ENCODE measurements at regions not wholly inside any gene's neighbourhood (a gene's known extent, or its start where the extent isn't known, plus 50 kb on each side); places are given as distances from the start of the nearest gene placed in this dataset.

- Histone ChIP-seq H3K4me1 (ENCODE audit: control insufficient read depth, insufficient read depth, low read length, unreplicated experiment) (peaks cover 13% of the 10 kb centered on the region), H3K36me3 (ENCODE audit: insufficient read depth, low read length) (no peaks in the 10 kb centered on the region), H3K79me2 (ENCODE audit: control insufficient read depth, insufficient read depth, low read length, unreplicated experiment) (no peaks in the 10 kb centered on the region), H3K27me3 (ENCODE audit: insufficient read depth, low read length) (no peaks in the 10 kb centered on the region), H3K27ac (ENCODE audit: low read depth, low read length) (no peak overlapping the region), H2AFZ (ENCODE audit: low read length, unreplicated experiment) (no peak overlapping the region), H3K4me3 (ENCODE audit: low read depth, low read length) (no peak overlapping the region)
These were observed 191.1 kb upstream of the ADO start for GRCh38 chr10:62613424-62613823.

DNA sequence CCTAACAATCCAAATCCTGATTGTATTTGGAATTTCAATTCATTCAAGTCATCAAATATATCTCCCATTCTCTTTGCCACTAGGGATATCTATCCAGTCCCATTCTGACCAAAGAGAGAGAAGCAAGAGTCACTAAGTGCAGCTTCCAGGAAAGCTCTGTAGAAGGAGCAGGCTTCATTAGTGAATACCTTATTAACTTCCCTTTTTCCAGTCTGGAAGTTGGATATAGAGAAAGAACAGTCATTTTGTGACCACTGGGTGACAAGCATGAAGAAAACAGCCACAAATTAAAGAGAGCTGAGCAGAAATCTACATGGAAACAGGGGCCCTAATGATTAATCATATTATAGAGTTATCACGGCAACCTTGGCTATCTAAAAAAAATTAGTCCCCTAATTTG, 190.7 kb upstream of the ADO start:
- H3K4me3 ChIP-seq (ENCODE audit: low read depth, low read length): no peak overlapping the region

DNA sequence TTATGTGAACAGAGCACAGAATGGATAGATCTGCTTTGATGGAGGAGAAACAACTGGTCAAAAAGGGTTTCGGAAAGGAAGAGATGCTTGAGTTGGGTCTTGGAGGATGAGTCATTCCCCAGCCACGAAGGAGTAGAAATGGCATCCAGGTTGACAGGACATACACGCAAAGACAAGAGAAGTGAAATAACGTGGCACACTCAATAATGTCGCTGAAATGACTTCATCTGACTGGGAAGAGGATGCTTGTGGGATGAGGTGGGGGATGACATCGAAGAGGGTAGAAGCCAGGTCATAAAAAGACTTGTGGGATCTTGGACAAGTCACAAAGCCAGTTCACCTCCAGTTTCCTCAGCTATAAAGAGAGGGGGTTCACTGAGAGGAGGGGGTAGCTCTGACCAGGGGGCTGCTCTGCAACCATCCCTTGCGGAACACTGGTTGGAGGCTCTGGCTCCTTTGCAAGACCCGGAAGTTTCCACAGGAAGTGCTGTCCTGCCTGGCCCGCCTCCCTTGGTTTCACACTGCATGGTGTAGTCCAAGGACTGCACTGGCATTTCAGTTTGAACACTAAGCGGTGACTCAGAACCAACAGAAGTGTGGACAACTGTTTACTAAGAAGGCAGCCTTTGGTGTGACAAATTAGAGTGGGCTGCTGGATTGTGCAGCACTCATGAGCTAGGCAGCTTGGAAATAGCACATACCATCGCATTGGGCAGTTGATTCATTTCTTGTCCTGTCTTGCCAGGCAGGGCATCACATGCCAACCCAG, 189.9 kb upstream of the ADO start:
- peaks cover 23% of the 10 kb centered on the region for H3K4me1 ChIP-seq (ENCODE audit: control insufficient read depth, insufficient read depth, low read length, unreplicated experiment)

More for the DNA sequence above, 190.7 kb upstream of the ADO start:
- no peaks in the 10 kb centered on the region for H3K79me2 ChIP-seq (ENCODE audit: control insufficient read depth, insufficient read depth, low read length, unreplicated experiment)
- H3K27me3 ChIP-seq (ENCODE audit: insufficient read depth, low read length): no peaks in the 10 kb centered on the region
- H3K4me1 ChIP-seq (ENCODE audit: control insufficient read depth, insufficient read depth, low read length, unreplicated experiment): peaks cover 17% of the 10 kb centered on the region
- no peak overlapping the region for H3K27ac ChIP-seq (ENCODE audit: low read depth, low read length)
- no peak overlapping the region for H2AFZ ChIP-seq (ENCODE audit: low read length, unreplicated experiment)
- H3K36me3 ChIP-seq (ENCODE audit: insufficient read depth, low read length): no peaks in the 10 kb centered on the region

GRCh38 chr10:62616885-62617590, 187.5 kb upstream of the ADO start:
- Histone ChIP-seq H3K27me3 (ENCODE audit: insufficient read depth, low read length) (no peaks in the 10 kb centered on the region), H3K4me3 (ENCODE audit: low read depth, low read length) (no peak overlapping the region), H3K27ac (ENCODE audit: low read depth, low read length) (no peak overlapping the region), H2AFZ (ENCODE audit: low read length, unreplicated experiment) (no peak overlapping the region), H3K4me1 (ENCODE audit: control insufficient read depth, insufficient read depth, low read length, unreplicated experiment) (peaks cover 23% of the 10 kb centered on the region), H3K36me3 (ENCODE audit: insufficient read depth, low read length) (no peaks in the 10 kb centered on the region), H3K79me2 (ENCODE audit: control insufficient read depth, insufficient read depth, low read length, unreplicated experiment) (no peaks in the 10 kb centered on the region)

More for the DNA sequence above, 189.9 kb upstream of the ADO start:
- H2AFZ ChIP-seq (ENCODE audit: low read length, unreplicated experiment): no peak overlapping the region
- H3K36me3 ChIP-seq (ENCODE audit: insufficient read depth, low read length): no peaks in the 10 kb centered on the region
- no peak overlapping the region for H3K27ac ChIP-seq (ENCODE audit: low read depth, low read length)
- H3K79me2 ChIP-seq (ENCODE audit: control insufficient read depth, insufficient read depth, low read length, unreplicated experiment): no peaks in the 10 kb centered on the region
- no peaks in the 10 kb centered on the region for H3K27me3 ChIP-seq (ENCODE audit: insufficient read depth, low read length)
- H3K4me3 ChIP-seq (ENCODE audit: low read depth, low read length): no peak overlapping the region

GRCh38 chr10:62617652-62618051, 186.9 kb upstream of the ADO start:
- peaks cover 23% of the 10 kb centered on the region for H3K4me1 ChIP-seq (ENCODE audit: control insufficient read depth, insufficient read depth, low read length, unreplicated experiment)
- no peaks in the 10 kb centered on the region for H3K36me3 ChIP-seq (ENCODE audit: insufficient read depth, low read length)
- H3K79me2 ChIP-seq (ENCODE audit: control insufficient read depth, insufficient read depth, low read length, unreplicated experiment): no peaks in the 10 kb centered on the region
- H2AFZ ChIP-seq (ENCODE audit: low read length, unreplicated experiment): no peak overlapping the region
- no peak overlapping the region for H3K27ac ChIP-seq (ENCODE audit: low read depth, low read length)
- H3K4me3 ChIP-seq (ENCODE audit: low read depth, low read length): no peak overlapping the region
- H3K27me3 ChIP-seq (ENCODE audit: insufficient read depth, low read length): no peaks in the 10 kb centered on the region

DNA sequence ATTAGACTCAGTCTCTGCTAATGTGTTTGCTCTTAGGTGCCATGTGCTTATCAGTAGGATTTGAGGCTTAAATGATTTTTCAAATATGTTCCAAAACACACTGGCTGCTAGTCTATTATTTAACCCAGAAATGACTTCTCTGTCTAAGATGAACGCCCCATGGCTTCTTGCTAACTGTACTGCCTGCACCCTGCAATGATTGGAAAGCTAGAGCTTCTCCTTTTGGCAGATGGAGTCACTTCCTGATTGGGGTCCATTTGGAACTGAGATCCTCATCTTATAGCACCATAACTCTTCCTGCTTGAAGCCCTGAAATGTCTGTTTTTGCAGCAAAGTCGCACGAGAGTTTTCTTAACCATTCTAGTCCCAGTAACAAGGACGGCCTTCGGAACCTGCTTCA, 186.5 kb upstream of the ADO start:
- Histone ChIP-seq H3K79me2 (ENCODE audit: control insufficient read depth, insufficient read depth, low read length, unreplicated experiment) (no peaks in the 10 kb centered on the region), H3K4me1 (ENCODE audit: control insufficient read depth, insufficient read depth, low read length, unreplicated experiment) (peaks cover 23% of the 10 kb centered on the region), H3K27ac (ENCODE audit: low read depth, low read length) (no peak overlapping the region), H3K27me3 (ENCODE audit: insufficient read depth, low read length) (no peaks in the 10 kb centered on the region), H2AFZ (ENCODE audit: low read length, unreplicated experiment) (no peak overlapping the region), H3K36me3 (ENCODE audit: insufficient read depth, low read length) (no peaks in the 10 kb centered on the region), H3K4me3 (ENCODE audit: low read depth, low read length) (no peak overlapping the region)

DNA sequence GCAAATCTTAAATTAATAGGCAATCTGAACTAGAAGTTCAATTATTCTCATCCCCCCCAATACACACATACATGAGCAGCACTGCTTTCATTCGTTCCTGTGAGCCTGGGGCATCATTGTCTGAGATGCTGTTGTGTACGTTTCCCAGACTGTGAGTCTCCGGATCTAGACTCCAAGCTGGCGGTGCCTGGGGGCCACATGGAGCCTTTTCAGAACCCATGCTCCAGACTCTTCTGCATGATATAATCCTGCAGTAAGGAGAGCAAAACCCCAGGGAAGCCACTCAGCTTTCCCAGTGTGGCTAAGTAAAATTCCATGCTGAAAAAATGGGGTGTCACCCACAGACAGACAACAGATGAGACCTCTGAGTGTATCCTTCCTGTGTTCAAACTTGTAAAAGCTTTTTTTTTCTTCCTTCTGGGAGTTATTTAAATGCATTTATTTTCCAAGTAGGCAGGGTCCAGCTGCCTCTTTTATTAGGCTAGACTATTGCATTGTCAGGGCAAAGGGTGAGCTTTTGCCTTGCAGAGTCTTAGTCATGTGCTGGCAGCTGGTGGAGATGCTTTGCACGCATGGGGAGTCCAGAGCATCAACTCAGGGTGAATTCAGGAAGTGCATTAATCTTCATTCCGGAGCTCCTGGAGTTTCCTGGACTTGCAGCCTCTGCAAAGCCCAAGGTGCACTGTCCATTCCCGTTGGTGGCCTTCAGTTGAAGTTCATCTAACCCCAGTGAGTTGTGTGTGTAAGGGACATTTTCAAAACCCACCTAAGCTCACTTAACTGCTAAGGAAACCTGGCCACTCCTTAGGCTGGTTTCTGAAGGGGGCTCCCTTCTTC, 185.7 kb upstream of the ADO start:
- Histone ChIP-seq H2AFZ (ENCODE audit: low read length, unreplicated experiment) (no peak overlapping the region), H3K27ac (ENCODE audit: low read depth, low read length) (no peak overlapping the region), H3K4me3 (ENCODE audit: low read depth, low read length) (no peak overlapping the region), H3K79me2 (ENCODE audit: control insufficient read depth, insufficient read depth, low read length, unreplicated experiment) (no peaks in the 10 kb centered on the region), H3K36me3 (ENCODE audit: insufficient read depth, low read length) (no peaks in the 10 kb centered on the region), H3K4me1 (ENCODE audit: control insufficient read depth, insufficient read depth, low read length, unreplicated experiment) (peaks cover 18% of the 10 kb centered on the region), H3K27me3 (ENCODE audit: insufficient read depth, low read length) (no peaks in the 10 kb centered on the region)

- Histone ChIP-seq H2AFZ (ENCODE audit: low read length, unreplicated experiment) (no peak overlapping the region), H3K4me3 (ENCODE audit: low read depth, low read length) (no peak overlapping the region), H3K27ac (ENCODE audit: low read depth, low read length) (no peak overlapping the region), H3K4me1 (ENCODE audit: control insufficient read depth, insufficient read depth, low read length, unreplicated experiment) (peaks cover 16% of the 10 kb centered on the region), H3K36me3 (ENCODE audit: insufficient read depth, low read length) (no peaks in the 10 kb centered on the region), H3K27me3 (ENCODE audit: insufficient read depth, low read length) (no peaks in the 10 kb centered on the region), H3K79me2 (ENCODE audit: control insufficient read depth, insufficient read depth, low read length, unreplicated experiment) (no peaks in the 10 kb centered on the region)
These were observed 185.1 kb upstream of the ADO start for GRCh38 chr10:62619413-62619738.

DNA sequence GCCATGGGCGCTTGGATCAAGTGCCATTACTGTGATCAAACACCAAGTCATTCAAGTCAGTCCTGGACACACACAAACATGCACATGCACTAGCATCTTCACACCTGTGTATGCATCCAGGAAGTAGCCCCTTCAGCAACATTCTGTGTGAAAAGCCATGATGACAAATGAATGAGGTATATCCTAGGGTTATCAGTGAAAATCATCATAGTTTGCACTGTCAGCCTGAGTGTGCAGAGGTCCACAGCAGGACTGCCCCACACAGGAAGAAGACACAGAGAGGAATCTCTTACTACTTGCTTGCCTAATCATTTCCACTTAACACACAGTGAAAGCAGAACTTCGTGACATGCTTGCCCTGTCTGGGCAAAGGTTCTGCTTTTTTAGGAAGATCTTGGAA, 184.0 kb upstream of the ADO start:
- H3K4me3 ChIP-seq (ENCODE audit: low read depth, low read length): no peak overlapping the region
- H3K27ac ChIP-seq (ENCODE audit: low read depth, low read length): no peak overlapping the region
- H2AFZ ChIP-seq (ENCODE audit: low read length, unreplicated experiment): no peak overlapping the region

DNA sequence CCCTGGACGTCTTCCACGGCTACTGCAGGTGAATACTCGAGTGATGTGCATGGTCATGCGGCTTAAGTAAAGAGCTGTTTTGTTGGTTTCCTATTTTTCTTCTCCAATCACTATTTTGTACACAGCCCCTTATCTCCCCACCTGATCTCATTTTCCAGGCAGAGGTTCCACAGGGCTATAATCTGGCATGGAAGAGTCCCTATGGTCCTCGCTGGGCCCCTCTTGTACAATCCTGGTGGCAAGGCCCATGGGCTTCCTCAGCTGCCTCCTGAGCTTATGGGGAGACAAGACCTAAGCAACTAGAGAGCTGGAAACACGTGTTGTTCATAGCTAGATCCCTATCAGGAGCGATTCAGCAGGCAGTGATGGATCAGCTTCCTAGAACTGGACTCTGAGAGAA, 181.3 kb upstream of the ADO start:
- Histone ChIP-seq H2AFZ (ENCODE audit: low read length, unreplicated experiment) (no peak overlapping the region), H3K4me3 (ENCODE audit: low read depth, low read length) (no peak overlapping the region), H3K79me2 (ENCODE audit: control insufficient read depth, insufficient read depth, low read length, unreplicated experiment) (no peaks in the 10 kb centered on the region), H3K4me1 (ENCODE audit: control insufficient read depth, insufficient read depth, low read length, unreplicated experiment) (peaks cover 26% of the 10 kb centered on the region), H3K36me3 (ENCODE audit: insufficient read depth, low read length) (no peaks in the 10 kb centered on the region), H3K27ac (ENCODE audit: low read depth, low read length) (no peak overlapping the region), H3K27me3 (ENCODE audit: insufficient read depth, low read length) (no peaks in the 10 kb centered on the region)

More for the DNA sequence above, 184.0 kb upstream of the ADO start:
- peaks cover 10% of the 10 kb centered on the region for H3K4me1 ChIP-seq (ENCODE audit: control insufficient read depth, insufficient read depth, low read length, unreplicated experiment)
- H3K36me3 ChIP-seq (ENCODE audit: insufficient read depth, low read length): no peaks in the 10 kb centered on the region
- H3K27me3 ChIP-seq (ENCODE audit: insufficient read depth, low read length): no peaks in the 10 kb centered on the region
- no peaks in the 10 kb centered on the region for H3K79me2 ChIP-seq (ENCODE audit: control insufficient read depth, insufficient read depth, low read length, unreplicated experiment)

All from ACC112 (cell line).